ENCODE measurements at regions not wholly inside any gene's neighbourhood (a gene's known extent, or its start where the extent isn't known, plus 50 kb on each side); places are given as distances from the start of the nearest gene placed in this dataset.
"Not testable (repeated sequence)": the region's sequence is repeated elsewhere in the genome, so short reads cannot be mapped to it uniquely, and the experiment has no call there.

DNA sequence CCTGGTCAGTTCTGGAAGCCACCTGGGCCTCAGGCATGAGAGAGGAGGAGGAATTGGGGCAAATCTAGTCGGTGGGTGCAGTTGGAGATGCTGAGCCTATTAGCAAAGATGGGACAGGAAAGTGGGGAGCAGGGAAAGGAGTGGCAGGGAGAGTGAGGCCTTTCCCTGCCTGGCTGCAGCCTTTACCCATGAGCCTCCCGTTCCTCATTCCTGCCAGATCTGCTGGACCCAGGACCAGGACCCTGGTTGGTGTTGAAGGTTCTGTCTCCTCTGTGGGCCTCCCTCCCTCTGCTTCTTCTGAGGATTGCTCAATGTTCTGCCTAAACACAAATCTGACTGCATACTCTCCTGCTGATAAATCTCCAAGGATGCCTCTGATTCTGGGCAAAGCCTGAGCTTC lies 64.4 kb upstream of the ZNF337 start:
- TF ChIP-seq, protein P1, sequence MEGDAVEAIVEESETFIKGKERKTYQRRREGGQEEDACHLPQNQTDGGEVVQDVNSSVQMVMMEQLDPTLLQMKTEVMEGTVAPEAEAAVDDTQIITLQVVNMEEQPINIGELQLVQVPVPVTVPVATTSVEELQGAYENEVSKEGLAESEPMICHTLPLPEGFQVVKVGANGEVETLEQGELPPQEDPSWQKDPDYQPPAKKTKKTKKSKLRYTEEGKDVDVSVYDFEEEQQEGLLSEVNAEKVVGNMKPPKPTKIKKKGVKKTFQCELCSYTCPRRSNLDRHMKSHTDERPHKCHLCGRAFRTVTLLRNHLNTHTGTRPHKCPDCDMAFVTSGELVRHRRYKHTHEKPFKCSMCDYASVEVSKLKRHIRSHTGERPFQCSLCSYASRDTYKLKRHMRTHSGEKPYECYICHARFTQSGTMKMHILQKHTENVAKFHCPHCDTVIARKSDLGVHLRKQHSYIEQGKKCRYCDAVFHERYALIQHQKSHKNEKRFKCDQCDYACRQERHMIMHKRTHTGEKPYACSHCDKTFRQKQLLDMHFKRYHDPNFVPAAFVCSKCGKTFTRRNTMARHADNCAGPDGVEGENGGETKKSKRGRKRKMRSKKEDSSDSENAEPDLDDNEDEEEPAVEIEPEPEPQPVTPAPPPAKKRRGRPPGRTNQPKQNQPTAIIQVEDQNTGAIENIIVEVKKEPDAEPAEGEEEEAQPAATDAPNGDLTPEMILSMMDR (IDR thresholded peaks at IDR 0.05): not testable (repeated sequence)
- not testable (repeated sequence) for TF ChIP-seq EZH2, EZH2phosphoT487 (IDR thresholded peaks at IDR 0.05)
